WTC11 (cell line): ENCODE measurements at regions not wholly inside any gene's neighbourhood (a gene's known extent, or its start where the extent isn't known, plus 50 kb on each side); places are given as distances from the start of the nearest gene placed in this dataset.

ENCODE experiments used
- ATAC-seq: fragments of 200-7000 bp; cut with Tn5 transposase; 2 replicates; pipeline ENCODE4 v1.10.0; 2021; ENCODE audit warnings: mild to moderate bottlenecking, moderate library complexity
- CTCF ChIA-PET: fragments of 300-600 bp; sonication (Branson Sonifier 250); formaldehyde crosslinking; loops from one replicate; lab custom pipeline; 2021; ENCODE audit warnings: antibody characterized with exemption; lab: Charles Lee
- POLR2A ChIA-PET: fragments of 350-600 bp; sonication (Branson Sonifier 250); formaldehyde crosslinking; loops from one replicate; lab custom pipeline; 2021; ENCODE audit warnings: antibody characterized with exemption; lab: Charles Lee
- DNase-seq: peaks from one replicate; pipeline ENCODE4 v3.0.0; 2021; ENCODE audit warnings: low spot score
- H3K27ac Mint-ChIP-seq: 2 replicates; pipeline ENCODE4 v1.8.0; 2021; ENCODE audit warnings: mixed read lengths
- H3K27me3 Mint-ChIP-seq: 2 replicates; pipeline ENCODE4 v1.8.0; 2021; ENCODE audit warnings: low read depth, mild to moderate bottlenecking, moderate library complexity, mixed read lengths
- H3K36me3 Mint-ChIP-seq: 2 replicates; pipeline ENCODE4 v1.8.0; 2021; ENCODE audit warnings: mixed read lengths
- H3K4me1 Mint-ChIP-seq: 2 replicates; pipeline ENCODE4 v1.8.0; 2022; ENCODE audit warnings: mixed read lengths
- H3K4me3 Mint-ChIP-seq: 2 replicates; pipeline ENCODE4 v1.8.0; 2021; ENCODE audit warnings: mild to moderate bottlenecking, moderate library complexity, mixed read lengths
- H3K9me3 Mint-ChIP-seq: 2 replicates; pipeline ENCODE4 v1.8.0; 2021; ENCODE audit warnings: mixed read lengths
- ATF6 ChIP-seq: sonication (generic); formaldehyde crosslinking; IDR thresholded peaks from 2 replicates; pipeline ENCODE4 v1.8.1; 2023; ENCODE audit warnings: mild to moderate bottlenecking, missing genetic modification reagents
- CBFB ChIP-seq: sonication (generic); formaldehyde crosslinking; IDR thresholded peaks from 2 replicates; pipeline ENCODE4 v1.8.1; 2022; ENCODE audit warnings: mild to moderate bottlenecking, low read depth, missing genetic modification reagents
- ERG ChIP-seq: fragments of 250-450 bp; sonication (Bioruptor Pico); IDR thresholded peaks from 2 replicates; pipeline ENCODE4 v1.8.0; 2021; ENCODE audit warnings: mild to moderate bottlenecking
- FOXK1 ChIP-seq: sonication (generic); formaldehyde crosslinking; IDR thresholded peaks from 2 replicates; pipeline ENCODE4 v1.8.0; 2022; ENCODE audit warnings: mild to moderate bottlenecking, moderate library complexity, missing genetic modification reagents
- FOXP1 ChIP-seq: sonication (generic); formaldehyde crosslinking; IDR thresholded peaks from 2 replicates; pipeline ENCODE4 v1.8.0; 2022; ENCODE audit warnings: missing genetic modification reagents, mild to moderate bottlenecking, moderate library complexity, borderline replicate concordance
- MAX ChIP-seq: sonication (generic); formaldehyde crosslinking; IDR thresholded peaks from 2 replicates; pipeline ENCODE4 v1.8.0; 2022; ENCODE audit warnings: mild to moderate bottlenecking, missing genetic modification reagents
- NFE2L1 ChIP-seq: sonication (generic); formaldehyde crosslinking; IDR thresholded peaks from 2 replicates; pipeline ENCODE4 v1.8.1; 2023; ENCODE audit warnings: missing genetic modification reagents
- NFYB ChIP-seq: sonication (generic); formaldehyde crosslinking; conservative IDR thresholded peaks from 2 replicates; pipeline ENCODE4 v1.8.0; 2022; ENCODE audit warnings: low read depth, missing genetic modification reagents
- NR2C2 ChIP-seq: sonication (generic); formaldehyde crosslinking; IDR thresholded peaks from 2 replicates; pipeline ENCODE4 v1.8.0; 2022; ENCODE audit warnings: mild to moderate bottlenecking, missing genetic modification reagents
- PRDM15 ChIP-seq: sonication (generic); formaldehyde crosslinking; IDR thresholded peaks from 2 replicates; pipeline ENCODE4 v1.8.0; 2022; ENCODE audit warnings: missing genetic modification reagents
- RORB ChIP-seq: fragments of 250-450 bp; sonication (Bioruptor Pico); IDR thresholded peaks from 2 replicates; pipeline ENCODE4 v1.9.0; 2021; ENCODE audit warnings: mild to moderate bottlenecking
- SMAD3 ChIP-seq: sonication (generic); formaldehyde crosslinking; IDR thresholded peaks from 2 replicates; pipeline ENCODE4 v1.8.0; 2022; ENCODE audit warnings: missing genetic modification reagents, mild to moderate bottlenecking, borderline replicate concordance
- TCF7 ChIP-seq: sonication (generic); formaldehyde crosslinking; IDR thresholded peaks from 2 replicates; pipeline ENCODE4 v1.8.0; 2022; ENCODE audit warnings: mild to moderate bottlenecking, low read depth, missing genetic modification reagents, moderate library complexity
- TEAD4 ChIP-seq: sonication (generic); formaldehyde crosslinking; IDR thresholded peaks from 2 replicates; pipeline ENCODE4 v1.8.0; 2022; ENCODE audit warnings: mild to moderate bottlenecking, missing genetic modification reagents
- USF1 ChIP-seq: sonication (generic); formaldehyde crosslinking; IDR thresholded peaks from 2 replicates; pipeline ENCODE4 v1.8.0; 2022; ENCODE audit warnings: mild to moderate bottlenecking, missing genetic modification reagents
- ZNF281 ChIP-seq: sonication (generic); formaldehyde crosslinking; IDR thresholded peaks from 2 replicates; pipeline ENCODE4 v1.8.0; 2023; ENCODE audit warnings: mild to moderate bottlenecking, missing genetic modification reagents
- ZNF317 ChIP-seq: sonication (generic); formaldehyde crosslinking; IDR thresholded peaks from 2 replicates; pipeline ENCODE4 v1.8.1; 2023; ENCODE audit warnings: low read depth, mild to moderate bottlenecking, moderate library complexity, missing genetic modification reagents, borderline replicate concordance
- ZNF423 ChIP-seq: fragments of 250-450 bp; sonication (Bioruptor Pico); IDR thresholded peaks from 2 replicates; pipeline ENCODE4 v2.1.2; 2022; ENCODE audit warnings: mild to moderate bottlenecking, moderate library complexity
- ZNF532 ChIP-seq: fragments of 250-450 bp; sonication (Bioruptor Pico); IDR thresholded peaks from 2 replicates; pipeline ENCODE4 v1.9.0; 2021; ENCODE audit warnings: mild to moderate bottlenecking, borderline replicate concordance

- CTCF ChIA-PET = interaction anchor here (0.7 kb wide), 1 partner anchor 10 kb away, joined by 3 read pairs; no protein-coding TSS in a partner anchor
- no peaks in the 10 kb centered on the region for H3K4me1 Mint-ChIP-seq
- TF ChIP-seq ZNF532 (no peak), PRDM15 (CRISPR knock-in tag) (no peak), ERG (CRISPR knock-in tag) (no peak), ZNF317 (CRISPR knock-in tag) (no peak), NFE2L1 (CRISPR knock-in tag) (no peak), NR2C2 (CRISPR knock-in tag) (no peak), ZNF281 (no peak), FOXK1 (no peak), FOXP1 (CRISPR knock-in tag) (no peak), RORB (CRISPR knock-in tag) (no peak), TEAD4 (CRISPR knock-in tag) (no peak), TCF7 (no peak), ZNF423 (CRISPR knock-in tag) (no peak)
- H3K36me3 Mint-ChIP-seq = 0 out of 2 replicates have a peak, but pooled peaks cover 3% of the 10 kb centered on the region
- H3K27ac Mint-ChIP-seq = no peak overlapping the region
- H3K4me3 Mint-ChIP-seq = no peak overlapping the region
- DNase-seq (no peak), ATAC-seq (no peak)
- H3K27me3 Mint-ChIP-seq = peaks cover 6% of the 10 kb centered on the region; the same call in 1 of the 2 replicates
- POLR2A ChIA-PET = no interaction called here
- peaks cover 20% of the 10 kb centered on the region for H3K9me3 Mint-ChIP-seq
Measured at GRCh38 chr13:47621931-47622330, 379.1 kb downstream of the SUCLA2 start.

GRCh38 chr13:47611664-47612288, 389.3 kb downstream of the SUCLA2 start:
- peaks cover 9% of the 10 kb centered on the region; the same call in 1 of the 2 replicates for H3K9me3 Mint-ChIP-seq
- TF ChIP-seq CBFB (CRISPR knock-in tag) = no peak
- TF ChIP-seq MAX (CRISPR knock-in tag) = no peak
- TF ChIP-seq SMAD3 (CRISPR knock-in tag) = no peak
- TF ChIP-seq USF1 = no peak
- TF ChIP-seq NFYB = no peak
- TF ChIP-seq RORB (CRISPR knock-in tag) = no peak
- no peak for TF ChIP-seq ATF6

More at GRCh38 chr13:47611664-47612288, 389.3 kb downstream of the SUCLA2 start:
- no peaks in the 10 kb centered on the region for H3K4me1 Mint-ChIP-seq
- ChIA-PET CTCF (interaction anchor here (0.7 to 1.3 kb wide), 2 partner anchors 10 to 149 kb away, joined by 3 read pairs; no protein-coding TSS in a partner anchor), POLR2A (no interaction called here)
- no peaks in the 10 kb centered on the region for H3K36me3 Mint-ChIP-seq
- DNase-seq (no peak), ATAC-seq (no peak)
- H3K4me3 Mint-ChIP-seq = no peak overlapping the region
- no peak overlapping the region for H3K27ac Mint-ChIP-seq
- no peaks in the 10 kb centered on the region; the same call in 1 of the 2 replicates for H3K27me3 Mint-ChIP-seq
